H1 (cell line): ENCODE measurements at regions not wholly inside any gene's neighbourhood (a gene's known extent, or its start where the extent isn't known, plus 50 kb on each side); places are given as distances from the start of the nearest gene placed in this dataset.

Source experiments
- CTCF ChIA-PET: fragments of 300-600 bp; sonication (Branson Sonifier 250); formaldehyde crosslinking; loops from one replicate; lab custom pipeline; 2021; ENCODE audit not compliant: partially characterized antibody; lab: Charles Lee
- POLR2A ChIA-PET: fragments of 300-600 bp; sonication (Branson Sonifier 250); formaldehyde crosslinking; loops from one replicate; lab custom pipeline; 2021; ENCODE audit warnings: inconsistent platforms; ENCODE audit not compliant: partially characterized antibody; lab: Charles Lee
- DNase-seq, 2 experiments: peaks; one replicate each; pipeline versions ENCODE4 v3.0.0 to v3.0.0-alpha.2; 2010 to 2022; ENCODE audit warnings: low spot score in 2 of 2, low read depth in 1 of 2, mixed read lengths in 1 of 2
- FAIRE-seq: peaks from 2 replicates; lab custom pipeline; 2011; peaks lifted over from hg19 to GRCh38; lab: Jason Lieb, UNC
- H2AFZ ChIP-seq: 2 replicates; pipeline ENCODE4 v1.8.1; 2012; ENCODE audit warnings: low read length, inconsistent platforms
- H2AK5ac ChIP-seq: 2 replicates; pipeline ENCODE4 v1.6.1; 2013; ENCODE audit warnings: low read depth, low read length
- H2BK120ac ChIP-seq: replicated peaks from 2 replicates; pipeline ENCODE3; 2013; ENCODE audit warnings: low read depth, low read length, inconsistent platforms
- H2BK12ac ChIP-seq: 2 replicates; pipeline ENCODE4 v1.6.1; 2013; ENCODE audit warnings: low read depth, low read length
- H2BK15ac ChIP-seq: 2 replicates; pipeline ENCODE4 v1.6.1; 2013; ENCODE audit warnings: low read length
- H2BK20ac ChIP-seq: 2 replicates; pipeline ENCODE4 v1.6.1; 2013; ENCODE audit warnings: low read length
- H2BK5ac ChIP-seq: 2 replicates; pipeline ENCODE4 v1.6.1; 2013; ENCODE audit warnings: low read depth, low read length
- H3K14ac ChIP-seq: 2 replicates; pipeline ENCODE4 v1.6.1; 2013; ENCODE audit warnings: inconsistent platforms; ENCODE audit not compliant: insufficient read length
- H3K18ac ChIP-seq: 2 replicates; pipeline ENCODE4 v1.6.1; 2013; ENCODE audit warnings: low read length; ENCODE audit errors: extremely low read depth
- H3K23ac ChIP-seq: 2 replicates; pipeline ENCODE4 v1.6.1; 2013; ENCODE audit warnings: inconsistent platforms; ENCODE audit not compliant: insufficient read length
- H3K23me2 ChIP-seq: 2 replicates; pipeline ENCODE4 v1.6.1; 2013; ENCODE audit warnings: low read depth, low read length
- H3K27ac ChIP-seq: 2 replicates; pipeline ENCODE4 v1.6.1; 2011; ENCODE audit warnings: low read depth, low read length, inconsistent platforms
- H3K27me3 ChIP-seq, 4 experiments: replicated peaks in 1 of 4; 1 replicate in 1 of 4; 2 replicates in 3 of 4; pipeline versions ENCODE4 v1.6.1 to v1.8.1; 2011 to 2013; ENCODE audit warnings: low read length in 3 of 4, mild to moderate bottlenecking in 3 of 4, inconsistent platforms in 2 of 4, mixed read lengths in 2 of 4, moderate library complexity in 1 of 4; ENCODE audit not compliant: control insufficient read depth in 3 of 4, insufficient read depth in 3 of 4; ENCODE audit errors: extremely low read depth in 1 of 4
- H3K36me3 ChIP-seq, 4 experiments: 2 replicates each; pipeline versions ENCODE4 v1.6.1 to v1.8.1; 2011 to 2013; ENCODE audit warnings: mild to moderate bottlenecking in 4 of 4, low read length in 3 of 4, moderate library complexity in 2 of 4, control low read depth in 1 of 4, inconsistent platforms in 1 of 4; ENCODE audit not compliant: insufficient read depth in 4 of 4, control insufficient read depth in 2 of 4
- H3K4ac ChIP-seq: replicated peaks from 2 replicates; pipeline ENCODE3; 2013; ENCODE audit warnings: low read length, low read depth, mixed read lengths, inconsistent platforms; ENCODE audit not compliant: insufficient read length
- H3K4me1 ChIP-seq, 4 experiments: replicated peaks in 1 of 4; 1 replicate in 1 of 4; 2 replicates in 3 of 4; pipeline versions ENCODE4 v1.6.1 to v1.8.1; 2011 to 2013; ENCODE audit warnings: low read length in 3 of 4, inconsistent platforms in 2 of 4, mixed read lengths in 1 of 4; ENCODE audit not compliant: insufficient read depth in 4 of 4, control insufficient read depth in 3 of 4
- H3K4me2 ChIP-seq, 2 experiments: 2 replicates each; pipeline versions ENCODE4 v1.6.1 to v1.8.1; 2011 to 2013; ENCODE audit warnings: low read depth in 2 of 2, low read length in 2 of 2, control low read depth in 1 of 2, inconsistent platforms in 1 of 2, mild to moderate bottlenecking in 1 of 2; ENCODE audit not compliant: insufficient read depth in 1 of 2
- H3K4me3 ChIP-seq, 4 experiments: fragments of 200-600, 300-600 bp in 1 of 4; sonication (generic), shearing (Covaris generic), sonication (Bioruptor Twin) in 1 of 4; 2 replicates each; pipeline versions ENCODE4 v1.5.1 to v1.8.1; 2011 to 2016; ENCODE audit warnings: low read length in 4 of 4, low read depth in 3 of 4, control low read depth in 2 of 4, inconsistent platforms in 2 of 4, mild to moderate bottlenecking in 2 of 4, mixed read lengths in 1 of 4, moderate library complexity in 1 of 4; ENCODE audit not compliant: insufficient read depth in 2 of 4; ENCODE audit errors: extremely low read depth in 1 of 4
- H3K56ac ChIP-seq: replicated peaks from 2 replicates; pipeline ENCODE3; 2013; ENCODE audit warnings: low read depth, mild to moderate bottlenecking, mixed read lengths, low read length, inconsistent platforms; ENCODE audit not compliant: insufficient read length
- H3K79me1 ChIP-seq: 2 replicates; pipeline ENCODE4 v1.6.1; 2013; ENCODE audit warnings: low read depth, low read length, control low read depth
- H3K79me2 ChIP-seq, 2 experiments: 2 replicates each; pipeline versions ENCODE4 v1.6.1 to v1.8.1; 2012 to 2013; ENCODE audit warnings: low read length in 2 of 2, mild to moderate bottlenecking in 2 of 2, inconsistent platforms in 1 of 2; ENCODE audit not compliant: insufficient read depth in 2 of 2, control insufficient read depth in 1 of 2
- H3K9ac ChIP-seq, 4 experiments: replicated peaks in 1 of 4; 1 replicate in 1 of 4; 2 replicates in 3 of 4; pipeline versions ENCODE4 v1.6.1 to v1.8.1; 2011 to 2013; ENCODE audit warnings: low read depth in 3 of 4, low read length in 3 of 4, control low read depth in 2 of 4, mild to moderate bottlenecking in 2 of 4, moderate library complexity in 2 of 4, inconsistent platforms in 1 of 4; ENCODE audit errors: extremely low read depth in 1 of 4
- H3K9me3 ChIP-seq, 2 experiments: 2 replicates each; pipeline versions ENCODE4 v1.6.1 to v1.8.1; 2012 to 2013; ENCODE audit warnings: mild to moderate bottlenecking in 2 of 2, moderate library complexity in 2 of 2, control low read depth in 1 of 2, inconsistent platforms in 1 of 2, low read depth in 1 of 2, low read length in 1 of 2, mixed read lengths in 1 of 2; ENCODE audit not compliant: insufficient read depth in 2 of 2
- H4K20me1 ChIP-seq, 2 experiments: replicated peaks in 1 of 2; 2 replicates each; pipeline versions ENCODE3 to v1.8.1; 2011 to 2013; ENCODE audit warnings: inconsistent platforms in 2 of 2, low read length in 2 of 2, mild to moderate bottlenecking in 1 of 2; ENCODE audit not compliant: insufficient read depth in 2 of 2, control insufficient read depth in 1 of 2
- H4K5ac ChIP-seq: 2 replicates; pipeline ENCODE4 v1.6.1; 2013; ENCODE audit warnings: low read length, low read depth, mixed read lengths, inconsistent platforms; ENCODE audit not compliant: insufficient read length
- H4K8ac ChIP-seq: 2 replicates; pipeline ENCODE4 v1.8.0; 2013; ENCODE audit warnings: mild to moderate bottlenecking, moderate library complexity, low read length, inconsistent platforms; ENCODE audit not compliant: insufficient read depth; ENCODE audit errors: extremely low read depth
- H4K91ac ChIP-seq: replicated peaks from 2 replicates; pipeline ENCODE3; 2013; ENCODE audit warnings: low read length, mixed read lengths, inconsistent platforms; ENCODE audit not compliant: insufficient read length
- BACH1 ChIP-seq: IDR thresholded peaks from 2 replicates; pipeline ENCODE4 v1.6.1; 2012; ENCODE audit warnings: low read length, improper control_type of control experiment
- HDAC2 ChIP-seq, 2 experiments: fragments of 300-600 bp in 1 of 2; sonication (generic) in 1 of 2; IDR thresholded peaks; 2 replicates each; pipeline ENCODE4 v1.6.1; 2011 to 2012; ENCODE audit warnings: low read depth in 2 of 2, low read length in 2 of 2, mild to moderate bottlenecking in 2 of 2, moderate library complexity in 2 of 2, borderline replicate concordance in 1 of 2, inconsistent platforms in 1 of 2
- KDM1A ChIP-seq: fragments of 200-600, 300-600 bp; sonication (generic); IDR thresholded peaks from 2 replicates; pipeline ENCODE4 v1.7.1; 2016; ENCODE audit warnings: mild to moderate bottlenecking, low read length, borderline replicate concordance
- RBBP5 ChIP-seq: IDR thresholded peaks from 2 replicates; pipeline ENCODE4 v1.7.1; 2012; ENCODE audit warnings: low read depth, mild to moderate bottlenecking, inconsistent platforms, low read length, moderate library complexity, borderline replicate concordance
- SIN3A ChIP-seq, 2 experiments: IDR thresholded peaks in 1 of 2; conservative IDR thresholded peaks in 1 of 2; 2 replicates each; pipeline ENCODE4 v1.6.1; 2011 to 2012; ENCODE audit warnings: low read length in 2 of 2, improper control_type of control experiment in 1 of 2, low read depth in 1 of 2, mild to moderate bottlenecking in 1 of 2
- SP2 ChIP-seq: IDR thresholded peaks from 2 replicates; pipeline ENCODE4 v1.6.1; 2012; ENCODE audit warnings: mild to moderate bottlenecking, low read length, inconsistent platforms
- TEAD4 ChIP-seq: IDR thresholded peaks from 2 replicates; pipeline ENCODE4 v1.6.1; 2012; ENCODE audit warnings: low read depth, low read length, inconsistent platforms, mixed read lengths
- WGBS, 2 experiments: shearing (Covaris generic) in 1 of 2; methylation state at CpG; one replicate each; pipeline versions ENCODE4 v1.1.6 to v1.1.7; 2013 to 2015; ENCODE audit warnings: low lambda C conversion rate in 2 of 2, mixed read lengths in 2 of 2, inconsistent platforms in 1 of 2, low coverage in 1 of 2, missing lambda C conversion rate in 1 of 2; ENCODE audit not compliant: insufficient replicate concordance in 2 of 2, insufficient coverage in 1 of 2, insufficient read length in 1 of 2; ENCODE audit errors: extremely low coverage in 1 of 2, missing lambda C conversion rate in 1 of 2; 5-methylcytosine and 5-hydroxymethylcytosine counted together

GRCh38 chr10:3225561-3225960 is 53.0 kb upstream of the PITRM1 start:
- DNase-seq (no peak), FAIRE-seq (no peak)
- H3K27me3 ChIP-seq: no peaks in the 10 kb centered on the region
- H2BK15ac ChIP-seq: no peak overlapping the region
- H3K23ac ChIP-seq: no peak overlapping the region
- ChIA-PET POLR2A (no interaction called here), CTCF (interaction anchor here (0.6 to 0.9 kb wide), 2 partner anchors 544 to 1541 kb away, joined by 3 to 7 read pairs; no protein-coding TSS in a partner anchor)
- no peaks in the 10 kb centered on the region for H3K36me3 ChIP-seq
- H2BK5ac ChIP-seq: no peak overlapping the region
- no peak overlapping the region for H4K5ac ChIP-seq
- no peaks in the 10 kb centered on the region for H4K20me1 ChIP-seq
- no peak overlapping the region for H2BK12ac ChIP-seq
- H3K18ac ChIP-seq: no peak overlapping the region
- H3K14ac ChIP-seq: no peak overlapping the region
- no peak overlapping the region for H3K9ac ChIP-seq
- H4K91ac ChIP-seq: no peak overlapping the region
- no peaks in the 10 kb centered on the region for H3K79me1 ChIP-seq
- no peak overlapping the region for H2AK5ac ChIP-seq
- H2AFZ ChIP-seq: no peak overlapping the region
- H4K8ac ChIP-seq: no peak overlapping the region
- H2BK20ac ChIP-seq: no peak overlapping the region
- H3K4me2 ChIP-seq: no peak overlapping the region
- 88% methylated on average over 3 of the region's 3 CpGs; no CpG with 5 or more reads in 1 of the 2 experiments for WGBS, 2 experiments
- no peaks in the 10 kb centered on the region; the same call in 1 of the 2 replicates for H3K23me2 ChIP-seq
- no peak overlapping the region for H3K27ac ChIP-seq
- no peaks in the 10 kb centered on the region for H3K79me2 ChIP-seq
- H2BK120ac ChIP-seq: no peak overlapping the region
- TF ChIP-seq HDAC2 (IDR thresholded peaks at IDR 0.05; ENCODE audit: borderline replicate concordance in 1 of 2, low read depth in 2 of 2, low read length in 2 of 2): no peak
- no peak for TF ChIP-seq SP2
- TF ChIP-seq KDM1A: no peak
- TF ChIP-seq RBBP5: no peak
- TF ChIP-seq TEAD4: no peak
- no peak for TF ChIP-seq BACH1
- TF ChIP-seq SIN3A (conservative IDR thresholded peaks at IDR 0.05 in 1 of 2, IDR thresholded peaks at IDR 0.05 in 1 of 2; ENCODE audit: low read depth in 1 of 2, low read length in 2 of 2): no peak
- H3K4me1 ChIP-seq: no peaks in the 10 kb centered on the region
- H3K4ac ChIP-seq: no peak overlapping the region
- no peak overlapping the region for H3K56ac ChIP-seq
- H3K4me3 ChIP-seq: no peak overlapping the region
- no peaks in the 10 kb centered on the region for H3K9me3 ChIP-seq
